ES-I3 (cell line): ENCODE measurements at regions not wholly inside any gene's neighbourhood (a gene's known extent, or its start where the extent isn't known, plus 50 kb on each side); places are given as distances from the start of the nearest gene placed in this dataset.
"Not testable (repeated sequence)": the region's sequence is repeated elsewhere in the genome, so short reads cannot be mapped to it uniquely, and the experiment has no call there.

Experiments used
- H3K36me3 ChIP-seq: 2 replicates; pipeline ENCODE4 v1.6.1; 2013; ENCODE audit warnings: mild to moderate bottlenecking, low read length, control low read depth, moderate library complexity; ENCODE audit not compliant: insufficient read depth
- H3K4me1 ChIP-seq: 2 replicates; pipeline ENCODE4 v1.6.1; 2013; ENCODE audit warnings: mild to moderate bottlenecking, control low read depth, low read length; ENCODE audit not compliant: insufficient read depth
- H3K9ac ChIP-seq: 2 replicates; pipeline ENCODE4 v1.6.1; 2013; ENCODE audit warnings: low read depth, mild to moderate bottlenecking, low read length, moderate library complexity
- H3K9me3 ChIP-seq: 2 replicates; pipeline ENCODE4 v1.6.1; 2013; ENCODE audit warnings: mild to moderate bottlenecking, low read length, moderate library complexity; ENCODE audit not compliant: control insufficient read depth, insufficient read depth

DNA sequence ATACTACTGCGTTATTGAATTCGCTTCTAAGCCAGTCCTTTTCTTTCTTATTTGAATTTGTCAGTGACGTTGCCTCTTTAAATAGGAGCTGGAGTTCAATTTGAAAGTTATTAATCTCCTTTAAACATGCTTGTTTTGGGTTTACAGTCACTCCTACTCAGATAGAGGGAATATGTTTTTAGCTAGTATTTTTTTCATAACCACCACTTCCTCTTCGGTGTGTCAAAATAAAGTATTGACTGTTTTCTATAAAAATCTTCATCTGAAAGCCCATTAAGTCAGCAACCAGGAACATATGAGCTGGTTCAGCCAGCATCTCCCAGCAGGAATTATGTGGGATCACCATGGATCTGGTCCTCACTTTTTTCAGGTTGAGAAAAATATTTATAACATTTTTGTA lies 772.9 kb downstream of the DIPK2A start:
- no peaks in the 10 kb centered on the region for H3K9me3 ChIP-seq
- no peak overlapping the region for H3K9ac ChIP-seq
- H3K36me3 ChIP-seq: no peaks in the 10 kb centered on the region
- H3K4me1 ChIP-seq: no peaks in the 10 kb centered on the region

GRCh38 chr3:144746631-144747030 lies 775.0 kb downstream of the DIPK2A start:
- no peaks in the 10 kb centered on the region for H3K9me3 ChIP-seq
- no peak overlapping the region for H3K9ac ChIP-seq
- H3K4me1 ChIP-seq: no peaks in the 10 kb centered on the region
- no peaks in the 10 kb centered on the region for H3K36me3 ChIP-seq

DNA sequence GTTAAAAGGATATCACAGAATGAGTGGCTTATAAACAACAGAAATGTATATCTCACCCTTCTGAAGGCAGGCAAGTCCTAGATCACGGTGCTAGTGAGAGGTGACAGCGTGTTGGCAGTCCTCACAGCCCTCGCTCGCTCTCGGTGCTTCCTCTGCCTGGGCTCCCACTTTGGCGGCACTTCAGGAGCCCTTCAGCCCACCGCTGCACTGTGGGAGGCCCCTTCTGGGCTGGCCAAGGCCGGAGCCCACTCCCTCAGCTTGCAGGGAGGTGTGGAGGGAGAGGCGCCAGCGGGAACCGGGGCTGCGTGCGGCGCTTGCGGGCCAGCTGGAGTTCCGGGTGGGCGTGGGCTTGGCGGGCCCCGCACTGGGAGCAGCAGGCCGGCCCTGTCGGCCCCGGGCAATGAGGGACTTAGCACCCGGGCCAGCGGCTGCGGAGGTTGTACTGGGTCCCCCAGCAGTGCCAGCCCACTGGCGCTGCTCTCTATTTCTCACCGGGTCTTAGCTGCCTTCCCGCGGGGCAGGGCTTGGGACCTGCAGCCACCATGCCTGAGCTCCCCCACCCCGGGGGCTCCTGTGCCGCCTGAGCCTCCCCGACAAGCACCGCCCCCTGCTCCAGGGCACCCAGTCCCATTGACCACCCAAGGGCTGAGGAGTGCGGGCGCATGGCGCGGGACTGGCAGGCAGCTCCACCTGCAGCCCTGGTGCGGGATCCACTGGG lies 778.1 kb downstream of the DIPK2A start:
- H3K36me3 ChIP-seq, H3K9ac ChIP-seq, H3K4me1 ChIP-seq, H3K9me3 ChIP-seq: not testable (repeated sequence)

DNA sequence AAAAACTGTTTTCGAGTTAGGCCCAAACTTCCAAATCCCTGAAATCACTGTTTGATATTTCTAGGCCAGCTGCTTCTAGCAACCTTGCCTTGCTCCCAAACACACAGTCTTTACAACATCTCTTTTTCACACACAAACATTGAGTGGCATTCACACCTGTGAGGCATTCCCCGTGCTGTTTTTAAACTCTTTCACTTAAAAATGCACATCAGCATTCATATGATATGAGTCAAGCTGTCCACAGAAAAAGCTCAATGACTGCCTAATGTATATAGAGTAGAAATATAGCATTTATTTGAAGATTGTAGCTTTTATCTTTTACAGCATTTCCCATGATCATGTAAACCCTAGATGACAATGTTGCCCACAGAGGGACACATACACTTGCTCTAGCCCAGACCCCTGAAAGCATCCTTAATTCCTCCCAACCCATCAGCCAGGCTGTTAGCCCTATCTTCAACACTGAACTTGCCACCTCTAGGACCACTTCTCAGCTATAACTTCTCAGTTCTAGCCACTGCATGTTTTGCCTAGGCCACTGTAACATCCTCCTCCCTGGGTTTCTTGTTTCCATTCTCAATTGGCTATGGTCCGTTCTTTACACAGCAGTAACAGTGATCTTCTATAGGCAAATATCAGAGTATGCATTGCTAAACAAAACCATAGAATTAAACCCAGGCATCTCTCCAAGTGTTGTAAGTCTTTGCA lies 782.6 kb downstream of the DIPK2A start:
- Histone ChIP-seq H3K9ac (no peak overlapping the region), H3K9me3 (no peaks in the 10 kb centered on the region; the same call in 1 of the 2 replicates), H3K36me3 (no peaks in the 10 kb centered on the region), H3K4me1 (no peaks in the 10 kb centered on the region)

DNA sequence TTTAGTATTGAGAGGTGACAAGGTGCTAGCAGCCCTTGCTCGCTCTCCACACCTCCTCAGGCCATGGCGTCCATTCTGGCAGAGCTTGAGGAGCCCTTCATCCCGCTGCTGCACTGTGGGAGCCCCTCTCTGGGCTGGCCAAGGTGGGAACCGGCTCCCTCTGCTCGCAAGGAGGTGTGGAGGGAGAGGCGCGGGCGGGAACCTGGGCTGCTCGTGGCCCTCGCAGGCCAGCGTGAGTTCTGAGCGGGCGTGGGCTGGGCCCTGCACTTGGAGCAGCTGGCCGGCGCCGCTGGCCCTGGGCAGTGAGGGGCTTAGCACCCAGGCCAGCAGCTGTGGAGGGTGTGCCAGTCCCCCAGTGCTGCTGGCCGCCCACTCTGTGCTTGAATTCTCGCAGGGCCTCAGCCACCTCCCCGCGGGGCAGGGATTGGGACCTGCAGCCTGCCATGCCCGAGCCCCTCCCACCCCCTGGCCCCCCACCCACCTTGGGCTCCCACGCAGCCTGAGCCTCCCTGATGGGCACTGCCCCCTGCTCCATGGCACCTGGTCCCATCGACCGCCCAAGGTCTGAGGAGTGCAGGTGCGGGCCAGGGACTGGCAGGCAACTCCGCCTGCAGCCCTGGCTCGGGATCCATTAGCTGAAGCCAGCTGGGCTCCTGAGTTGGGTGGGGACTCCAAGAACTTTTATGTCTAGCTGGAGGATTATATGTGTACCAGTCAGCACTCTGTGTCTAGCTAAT lies 785.2 kb downstream of the DIPK2A start:
- H3K4me1 ChIP-seq: no peaks in the 10 kb centered on the region
- no peaks in the 10 kb centered on the region for H3K36me3 ChIP-seq
- no peaks in the 10 kb centered on the region; the same call in 1 of the 2 replicates for H3K9me3 ChIP-seq

GRCh38 chr3:144760831-144761230 lies 789.2 kb downstream of the DIPK2A start:
- H3K36me3 ChIP-seq: no peaks in the 10 kb centered on the region
- H3K9me3 ChIP-seq: no peaks in the 10 kb centered on the region; the same call in 1 of the 2 replicates
- H3K9ac ChIP-seq: no peak overlapping the region
- H3K4me1 ChIP-seq: no peaks in the 10 kb centered on the region

More for the DNA sequence above, 785.2 kb downstream of the DIPK2A start:
- no peak overlapping the region for H3K9ac ChIP-seq

DNA sequence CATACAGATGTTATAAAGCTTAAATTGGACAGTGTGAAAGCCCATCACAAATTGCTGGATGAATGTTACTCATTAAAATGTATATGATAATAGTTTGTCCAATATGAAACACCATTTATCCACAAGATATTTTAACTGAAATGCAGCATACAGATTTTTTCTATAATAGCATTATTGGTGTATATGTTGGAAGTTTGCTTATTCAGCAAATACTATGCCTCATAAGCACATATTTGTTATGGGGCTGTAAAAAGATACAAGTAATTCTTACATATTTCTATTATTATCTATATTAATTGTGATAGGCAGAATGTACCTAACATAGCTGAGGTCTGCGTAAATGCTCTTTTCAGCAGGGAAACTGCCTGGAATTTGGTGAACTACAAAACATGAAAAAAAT lies 790.5 kb downstream of the DIPK2A start:
- H3K9ac ChIP-seq: no peak overlapping the region
- H3K36me3 ChIP-seq: no peaks in the 10 kb centered on the region
- no peaks in the 10 kb centered on the region for H3K4me1 ChIP-seq
- H3K9me3 ChIP-seq: no peaks in the 10 kb centered on the region; the same call in 1 of the 2 replicates

- Histone ChIP-seq H3K9me3 (no peaks in the 10 kb centered on the region), H3K9ac (no peak overlapping the region), H3K36me3 (no peaks in the 10 kb centered on the region)
Observed at GRCh38 chr3:144763878-144764454, 792.3 kb downstream of the DIPK2A start.

GRCh38 chr3:144770281-144770680 lies 798.7 kb downstream of the DIPK2A start:
- no peak overlapping the region for H3K9ac ChIP-seq
- no peaks in the 10 kb centered on the region for H3K36me3 ChIP-seq
- H3K9me3 ChIP-seq: no peaks in the 10 kb centered on the region
- no peaks in the 10 kb centered on the region for H3K4me1 ChIP-seq

More at GRCh38 chr3:144763878-144764454, 792.3 kb downstream of the DIPK2A start:
- H3K4me1 ChIP-seq: no peaks in the 10 kb centered on the region

DNA sequence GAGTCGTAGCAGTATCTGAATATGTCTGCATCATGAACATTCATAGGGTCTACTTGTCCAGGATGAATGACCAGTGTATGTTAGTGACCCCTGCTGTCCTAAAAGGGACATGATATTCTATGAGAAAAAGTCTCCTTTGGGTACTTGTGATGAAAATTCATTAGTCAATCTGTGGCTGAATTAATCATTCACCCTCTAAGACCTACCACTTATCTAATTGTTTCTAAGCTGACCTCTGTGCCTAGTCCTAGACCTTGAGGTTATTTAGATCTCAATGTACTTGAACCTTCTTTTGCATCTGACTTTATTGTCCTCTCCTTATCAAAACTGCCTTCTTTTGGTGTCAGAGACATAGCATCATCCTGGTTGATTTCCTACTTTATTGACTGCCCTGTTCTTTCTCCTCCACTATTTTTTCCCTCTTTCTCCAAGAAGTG lies 799.3 kb downstream of the DIPK2A start:
- H3K9ac ChIP-seq: no peak overlapping the region

GRCh38 chr3:144771381-144771870 lies 799.8 kb downstream of the DIPK2A start:
- H3K9ac ChIP-seq: no peak overlapping the region
- no peaks in the 10 kb centered on the region for H3K9me3 ChIP-seq
- no peaks in the 10 kb centered on the region for H3K4me1 ChIP-seq
- no peaks in the 10 kb centered on the region for H3K36me3 ChIP-seq

More for the DNA sequence above, 799.3 kb downstream of the DIPK2A start:
- Histone ChIP-seq H3K4me1 (no peaks in the 10 kb centered on the region), H3K9me3 (no peaks in the 10 kb centered on the region), H3K36me3 (no peaks in the 10 kb centered on the region)

DNA sequence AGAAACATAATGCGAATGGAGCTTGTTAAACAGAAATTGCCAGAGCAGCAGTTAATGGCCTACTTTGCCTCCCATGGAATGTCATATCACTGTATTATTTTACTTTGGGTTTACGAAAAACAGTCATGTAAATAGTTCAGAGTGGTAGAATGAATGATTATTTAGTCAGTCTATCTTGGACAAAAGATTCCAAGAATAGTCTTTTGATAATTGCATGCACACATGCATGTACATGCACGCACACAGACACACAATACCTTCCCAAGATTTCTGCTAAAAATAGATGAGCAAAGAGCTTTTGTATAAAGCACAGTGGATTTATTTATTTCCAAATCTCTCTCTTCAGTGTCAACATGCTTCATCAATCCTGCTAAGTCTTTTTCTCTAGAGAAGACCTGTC lies 800.7 kb downstream of the DIPK2A start:
- Histone ChIP-seq H3K9me3 (no peaks in the 10 kb centered on the region), H3K4me1 (no peaks in the 10 kb centered on the region), H3K9ac (no peak overlapping the region), H3K36me3 (no peaks in the 10 kb centered on the region)

DNA sequence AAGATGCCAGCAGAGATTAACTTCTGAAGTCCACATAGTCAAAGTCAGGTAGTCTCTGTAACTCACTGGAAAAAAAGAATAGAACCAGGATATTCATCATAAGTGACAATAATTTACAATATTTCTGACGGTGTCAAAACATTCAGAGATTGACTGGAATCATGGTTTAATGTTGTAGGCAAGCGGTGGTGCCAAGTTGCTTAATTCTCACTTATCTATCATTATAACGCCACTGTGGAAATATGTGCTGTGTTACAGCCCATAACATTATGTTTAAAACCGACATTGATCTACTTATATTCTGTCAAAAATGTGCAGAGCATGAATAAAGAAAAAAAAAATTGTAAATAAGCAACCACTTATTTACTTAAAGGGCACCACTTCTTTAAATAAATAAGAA lies 801.7 kb downstream of the DIPK2A start:
- Histone ChIP-seq H3K9ac (no peak overlapping the region), H3K4me1 (no peaks in the 10 kb centered on the region), H3K36me3 (no peaks in the 10 kb centered on the region), H3K9me3 (no peaks in the 10 kb centered on the region)

- Histone ChIP-seq H3K9ac (no peak overlapping the region), H3K36me3 (no peaks in the 10 kb centered on the region), H3K4me1 (no peaks in the 10 kb centered on the region), H3K9me3 (no peaks in the 10 kb centered on the region)
Observed at GRCh38 chr3:144774897-144775296, 803.3 kb downstream of the DIPK2A start.
